NOMO-1 treated with dmso at 0.1 percent for 144 hours (cell line): ENCODE measurements at regions not wholly inside any gene's neighbourhood (a gene's known extent, or its start where the extent isn't known, plus 50 kb on each side); places are given as distances from the start of the nearest gene placed in this dataset.
"Not testable (repeated sequence)": the region's sequence is repeated elsewhere in the genome, so short reads cannot be mapped to it uniquely, and the experiment has no call there.

Source experiments
- DNase-seq: peaks from one replicate; lab custom pipeline; 2025; ENCODE audit not compliant: unreplicated experiment; lab: John Stamatoyannopoulos, UW

DNA sequence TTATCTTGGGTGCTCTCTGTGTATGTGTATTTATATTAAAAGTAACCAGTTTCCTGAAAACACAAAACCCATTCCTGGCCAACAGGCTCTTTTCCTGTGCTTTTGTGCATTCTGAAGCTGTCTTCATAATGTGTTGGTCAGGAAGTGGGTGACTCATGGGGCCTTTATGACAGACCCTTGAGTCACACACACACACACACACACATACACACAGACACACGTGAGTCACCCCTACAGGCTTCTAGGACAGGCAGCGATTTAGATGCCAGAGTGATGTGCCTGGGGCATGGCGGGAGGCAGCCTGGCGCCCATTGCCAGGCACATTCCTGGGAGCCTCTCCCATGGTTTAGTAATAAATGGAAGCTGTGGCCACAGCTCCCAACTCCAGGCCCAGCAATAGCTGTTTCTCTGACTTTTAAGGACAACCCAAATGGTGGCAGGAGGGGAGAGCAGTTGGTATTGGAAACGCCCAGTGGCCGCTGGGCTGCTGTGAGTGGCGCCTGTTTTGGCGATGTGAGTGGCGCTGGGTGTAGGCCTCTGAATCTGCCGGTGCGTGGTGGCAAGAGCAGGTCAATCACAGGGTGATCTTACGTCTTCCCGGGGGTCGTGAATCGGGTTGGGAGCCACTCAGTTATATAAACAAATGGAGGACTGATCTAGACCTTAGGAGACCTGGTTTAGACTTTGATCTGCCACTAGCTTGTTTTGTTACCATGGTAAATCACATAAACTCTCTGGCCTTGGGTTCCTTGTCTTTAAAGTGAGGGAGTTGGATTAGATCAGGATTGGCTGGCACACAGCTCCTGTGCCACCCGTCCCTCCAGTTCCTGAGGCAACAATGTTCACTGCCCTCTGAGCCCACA is 150.7 kb upstream of the DLX2 start:
- DNase-seq, result peak; percentile 85

GRCh38 chr2:172256886-172257285 is 154.2 kb upstream of the DLX2 start:
- no peak for DNase-seq

DNA sequence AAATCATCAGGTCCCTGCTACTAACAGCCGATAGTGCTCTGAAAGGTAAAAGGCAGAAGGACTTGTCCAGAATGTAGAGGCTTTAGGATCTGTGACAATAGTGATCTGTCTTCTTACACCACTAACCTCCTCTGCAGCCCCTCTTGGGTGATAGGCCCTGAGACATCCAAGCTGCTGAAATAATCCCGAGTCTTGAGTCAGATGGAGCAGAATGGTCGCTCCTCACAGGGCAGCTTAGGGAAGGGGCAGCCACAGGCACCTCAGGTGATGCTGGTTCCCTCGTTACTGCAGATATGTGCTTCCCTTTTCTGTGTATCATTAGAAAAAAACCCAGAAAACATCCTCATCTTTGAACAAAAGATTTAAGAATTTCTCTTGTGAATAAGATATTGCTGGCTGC is 157.1 kb upstream of the DLX2 start:
- DNase-seq, result no peak

DNA sequence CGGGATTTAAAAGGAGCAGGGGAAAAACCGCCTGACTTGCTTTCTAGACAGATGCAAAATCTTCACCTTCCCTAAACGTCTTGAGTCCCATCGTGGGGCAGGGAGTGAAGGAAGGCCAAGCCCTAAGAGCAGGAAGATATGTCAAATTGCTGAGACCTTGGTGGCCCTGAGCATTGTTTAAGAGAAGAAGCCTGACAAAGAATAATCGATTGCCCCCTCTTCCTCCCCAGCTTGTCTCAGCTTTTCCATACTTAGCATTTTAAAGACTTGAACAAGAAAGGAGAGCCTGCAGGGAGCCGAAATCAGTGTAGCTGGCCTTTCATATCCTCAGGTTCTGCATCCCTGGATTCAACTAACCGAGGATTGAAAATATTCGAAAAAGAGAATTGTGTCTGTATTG is 157.6 kb upstream of the DLX2 start:
- no peak for DNase-seq

DNA sequence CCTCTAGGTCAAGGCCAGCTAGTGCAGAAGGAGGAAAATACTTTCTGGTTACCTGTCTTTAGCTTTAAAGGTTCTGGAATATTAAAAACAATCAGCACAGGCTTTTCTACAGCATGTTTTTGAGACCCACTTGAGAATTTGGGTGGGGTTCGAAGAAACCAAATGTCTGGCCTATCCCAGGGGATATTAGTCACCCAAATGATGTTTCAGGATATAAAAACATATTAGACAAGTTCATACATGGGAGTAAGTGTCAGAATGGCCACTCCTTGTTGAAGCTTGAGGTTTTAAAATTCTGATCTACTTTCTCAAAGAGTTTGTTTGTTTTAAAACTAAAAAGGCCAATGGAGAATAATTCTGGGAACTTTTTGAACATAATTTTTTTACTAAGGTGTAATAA is 158.6 kb upstream of the DLX2 start:
- DNase-seq, result no peak

GRCh38 chr2:172262486-172262885 is 159.8 kb upstream of the DLX2 start:
- no peak for DNase-seq

- DNase-seq, result not testable (repeated sequence)
Measured at GRCh38 chr2:172264820-172265219, 162.1 kb upstream of the DLX2 start.

DNA sequence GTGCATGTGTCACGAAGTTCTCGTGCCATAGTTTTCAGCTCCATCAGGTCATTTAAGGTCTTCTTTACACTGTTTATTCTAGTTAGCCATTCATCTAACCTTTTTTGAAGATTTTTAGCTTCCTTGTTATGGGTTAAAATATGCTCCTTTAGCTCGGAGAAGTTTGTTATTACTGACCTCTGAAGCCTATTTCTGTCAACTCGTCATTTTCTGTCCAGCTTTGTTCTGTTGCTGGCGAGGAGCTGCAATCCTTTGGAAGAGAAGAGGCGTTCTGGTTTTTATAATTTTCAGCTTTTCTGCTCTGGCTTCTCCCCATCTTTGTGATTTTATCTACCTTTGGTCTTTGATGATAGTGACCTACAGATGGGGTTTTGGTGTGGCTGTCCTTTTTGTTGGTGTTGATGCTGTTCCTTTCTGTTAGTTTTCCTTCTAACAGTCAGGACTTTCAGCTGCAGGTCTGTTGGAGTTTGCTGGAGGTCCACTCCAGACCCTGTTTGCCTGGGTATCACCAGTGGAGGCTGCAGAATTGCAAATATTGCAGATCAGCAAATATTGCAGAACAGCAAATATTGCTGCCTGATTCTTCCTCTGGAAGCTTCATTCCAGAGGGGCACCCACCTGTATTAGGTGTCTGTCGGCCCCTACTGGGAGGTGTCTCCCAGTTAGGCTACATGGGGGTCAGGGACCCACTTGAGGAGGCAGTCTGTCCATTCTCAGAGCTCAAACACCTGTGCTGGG is 157.7 kb upstream of the ITGA6 start:
- DNase-seq, result not testable (repeated sequence)

GRCh38 chr2:172270278-172271079 is 156.9 kb upstream of the ITGA6 start:
- no peak for DNase-seq

- DNase-seq, result no peak
Measured at GRCh38 chr2:172273910-172274571, 153.3 kb upstream of the ITGA6 start.

DNA sequence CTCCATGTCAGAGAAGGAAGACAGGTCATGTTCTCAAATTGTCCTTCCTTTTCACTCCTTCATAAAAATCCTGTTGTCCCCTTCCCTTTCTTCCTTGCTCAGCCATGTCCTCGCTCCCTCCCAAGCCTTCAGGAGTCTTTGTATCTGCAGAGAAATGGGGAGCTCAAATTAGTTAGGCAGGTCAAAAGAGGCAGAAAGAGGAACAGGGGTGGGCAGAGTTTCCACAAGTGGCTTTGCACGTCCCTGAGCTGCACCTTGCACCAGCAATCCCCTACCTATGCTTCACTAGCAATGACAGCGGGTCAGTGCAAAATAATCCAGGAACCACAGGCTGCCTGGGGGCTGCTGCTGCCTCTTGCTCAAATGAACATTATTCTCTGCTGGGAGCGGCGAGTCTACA is 152.1 kb upstream of the ITGA6 start:
- DNase-seq, result no peak

DNA sequence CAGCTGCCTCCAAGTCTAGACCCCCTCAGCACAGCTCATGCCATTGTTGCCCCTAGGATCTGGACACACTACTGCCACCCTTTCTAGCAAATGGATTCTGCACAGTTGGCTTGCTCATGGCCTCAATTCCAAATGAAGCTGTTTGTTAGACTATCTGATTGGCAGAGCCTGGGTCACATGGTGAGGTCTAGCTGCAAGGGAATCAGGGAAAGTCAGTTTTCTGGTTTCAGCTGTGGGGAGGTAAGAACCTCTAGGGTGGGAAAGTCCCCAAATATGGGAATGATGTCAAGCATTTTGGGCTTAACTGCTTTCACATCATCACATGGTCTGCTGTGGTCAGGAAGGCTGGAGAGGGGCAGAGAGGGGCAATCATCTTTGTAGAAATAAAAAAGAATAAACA is 150.4 kb upstream of the ITGA6 start:
- no peak for DNase-seq

GRCh38 chr2:172278667-172279066 is 148.7 kb upstream of the ITGA6 start:
- DNase-seq, result no peak

GRCh38 chr2:172279214-172279613 is 148.2 kb upstream of the ITGA6 start:
- no peak for DNase-seq

- DNase-seq, result no peak
Measured at GRCh38 chr2:172279813-172280212, 147.6 kb upstream of the ITGA6 start.

DNA sequence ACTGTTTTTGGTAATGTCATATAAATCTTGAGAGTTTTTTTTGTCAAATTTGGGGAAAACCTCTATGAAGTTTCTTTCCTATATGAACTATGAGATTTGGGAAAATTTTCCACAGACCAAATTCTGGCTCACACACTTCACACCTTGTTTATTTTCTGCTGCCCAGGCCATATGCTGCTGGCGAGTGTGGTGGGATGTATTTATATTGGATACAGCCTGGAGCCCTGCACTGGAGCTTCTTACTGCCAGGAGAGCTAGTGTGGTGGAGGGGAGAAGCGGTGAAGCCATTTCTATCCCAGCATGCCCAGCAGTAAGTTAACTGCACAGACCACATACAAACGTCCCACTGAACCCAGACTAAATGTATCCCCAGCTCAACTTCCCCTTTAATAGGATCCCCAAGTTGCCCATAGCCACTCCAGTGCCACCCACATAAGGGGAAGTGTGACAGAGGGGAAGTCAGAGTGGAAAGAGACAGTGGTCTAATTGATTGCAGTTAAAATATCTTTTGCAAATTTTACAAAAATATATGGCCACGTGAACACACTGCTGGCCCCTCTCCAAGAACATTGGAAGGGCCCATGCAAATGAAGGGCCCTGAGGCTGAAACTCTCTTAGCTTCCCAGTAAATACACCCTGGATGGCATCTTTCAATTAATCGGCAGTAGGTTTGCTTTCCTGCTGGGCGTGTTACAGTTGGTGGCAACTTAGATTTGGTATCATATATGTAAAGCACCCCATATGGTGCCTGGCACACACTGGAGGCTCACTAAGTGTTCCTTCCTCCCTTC is 146.6 kb upstream of the ITGA6 start:
- peak; percentile 97 for DNase-seq

- DNase-seq, result no peak
Measured at GRCh38 chr2:172281648-172282570, 145.5 kb upstream of the ITGA6 start.

GRCh38 chr2:172282944-172283343 is 144.4 kb upstream of the ITGA6 start:
- no peak for DNase-seq

DNA sequence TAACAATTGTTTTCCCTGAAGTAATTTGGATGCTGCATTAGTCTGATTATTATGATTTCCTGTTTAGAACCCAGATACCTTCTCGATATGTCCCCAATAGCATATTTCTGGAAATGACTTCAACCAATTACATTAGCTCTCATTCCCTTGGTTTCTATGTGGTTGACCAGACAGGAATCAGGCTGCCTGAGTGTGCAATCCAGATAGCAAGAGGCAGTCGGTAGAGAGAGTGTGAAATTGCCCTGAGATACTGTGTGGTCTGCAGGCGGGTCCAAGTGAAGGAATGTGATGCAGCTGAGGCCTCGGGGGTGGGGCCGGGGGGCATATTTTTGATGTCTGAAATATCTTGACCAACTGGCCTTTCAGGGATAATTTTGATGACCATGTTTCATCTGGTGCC is 143.9 kb upstream of the ITGA6 start:
- no peak for DNase-seq
